GM12891 (cell line): ENCODE measurements at regions not wholly inside any gene's neighbourhood (a gene's known extent, or its start where the extent isn't known, plus 50 kb on each side); places are given as distances from the start of the nearest gene placed in this dataset.

ENCODE experiments used
- DNase-seq: peaks from one replicate; pipeline ENCODE4 v3.0.0; 2011; ENCODE audit warnings: low spot score; ENCODE audit not compliant: insufficient read length
- FAIRE-seq: peaks from 2 replicates; lab custom pipeline; 2011; peaks lifted over from hg19 to GRCh38; lab: Jason Lieb, UNC
- PAX5 ChIP-seq: IDR thresholded peaks from 2 replicates; pipeline ENCODE4 v1.6.1; 2011; ENCODE audit warnings: low read length, moderate library complexity, mild to moderate bottlenecking; ENCODE audit not compliant: insufficient read depth, severe bottlenecking
- POLR2A ChIP-seq: IDR thresholded peaks from 2 replicates; pipeline ENCODE4 v1.6.1; 2011; ENCODE audit warnings: low read depth, low read length, control low read depth
- POLR2AphosphoS5 ChIP-seq: IDR thresholded peaks from 2 replicates; pipeline ENCODE4 v1.6.1; 2011; ENCODE audit warnings: low read depth, low read length, control low read depth
- POU2F2 ChIP-seq: IDR thresholded peaks from 2 replicates; pipeline ENCODE4 v1.6.1; 2011; ENCODE audit warnings: low read depth, mild to moderate bottlenecking, control low read depth, low read length, moderate library complexity
- SPI1 ChIP-seq: IDR thresholded peaks from 2 replicates; pipeline ENCODE4 v1.6.1; 2011; ENCODE audit warnings: low read depth, low read length, control low read depth
- TAF1 ChIP-seq: IDR thresholded peaks from 2 replicates; pipeline ENCODE4 v1.6.1; 2011; ENCODE audit warnings: low read depth, low read length, control low read depth

DNA sequence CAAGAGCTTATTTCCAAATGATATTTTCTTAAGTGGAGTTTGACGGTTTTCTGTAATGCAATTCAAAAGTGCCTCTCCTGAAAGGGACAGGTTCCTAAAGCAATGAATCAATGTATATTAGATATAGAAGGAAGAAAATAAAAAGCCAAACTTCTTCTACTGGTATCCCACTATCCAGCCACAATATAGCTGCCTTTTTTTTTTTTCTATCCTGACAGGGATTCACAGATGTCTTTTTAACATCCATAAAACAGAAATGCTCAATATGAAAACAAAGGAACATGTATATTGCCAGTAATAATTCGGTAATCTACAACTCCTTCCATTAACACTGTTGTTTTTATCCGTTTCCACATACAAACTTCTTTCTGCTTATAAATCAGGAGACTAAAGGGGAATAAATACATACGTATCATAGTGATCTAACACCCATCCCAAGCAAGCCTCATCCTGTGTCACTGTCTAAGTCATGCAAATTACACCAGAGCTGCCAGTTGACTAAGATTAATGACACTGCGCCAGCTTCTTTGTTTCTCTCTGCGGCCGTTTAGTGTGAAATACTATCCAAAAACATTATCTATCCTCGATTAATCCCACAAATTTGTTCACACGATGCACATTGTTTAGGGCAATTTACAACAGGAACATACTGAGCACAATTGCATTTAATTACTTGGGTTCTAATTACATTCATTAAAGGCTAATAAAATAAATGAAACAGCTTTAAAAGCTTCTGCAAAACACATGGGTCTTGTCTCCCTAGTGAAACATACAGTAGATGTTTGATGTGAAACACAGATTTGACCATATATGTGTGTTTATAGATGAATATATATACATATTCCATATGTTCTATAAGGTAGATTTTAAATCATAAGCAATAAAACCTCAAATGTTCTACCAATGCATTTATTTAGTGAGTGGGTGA is 51.9 kb upstream of the CDIN1 start:
- no peak for TF ChIP-seq TAF1
- TF ChIP-seq PAX5: no peak
- TF ChIP-seq SPI1: no peak
- TF ChIP-seq POLR2A: no peak
- TF ChIP-seq POU2F2: no peak
- TF ChIP-seq POLR2AphosphoS5: no peak
- no peak for DNase-seq
- FAIRE-seq: no peak

DNA sequence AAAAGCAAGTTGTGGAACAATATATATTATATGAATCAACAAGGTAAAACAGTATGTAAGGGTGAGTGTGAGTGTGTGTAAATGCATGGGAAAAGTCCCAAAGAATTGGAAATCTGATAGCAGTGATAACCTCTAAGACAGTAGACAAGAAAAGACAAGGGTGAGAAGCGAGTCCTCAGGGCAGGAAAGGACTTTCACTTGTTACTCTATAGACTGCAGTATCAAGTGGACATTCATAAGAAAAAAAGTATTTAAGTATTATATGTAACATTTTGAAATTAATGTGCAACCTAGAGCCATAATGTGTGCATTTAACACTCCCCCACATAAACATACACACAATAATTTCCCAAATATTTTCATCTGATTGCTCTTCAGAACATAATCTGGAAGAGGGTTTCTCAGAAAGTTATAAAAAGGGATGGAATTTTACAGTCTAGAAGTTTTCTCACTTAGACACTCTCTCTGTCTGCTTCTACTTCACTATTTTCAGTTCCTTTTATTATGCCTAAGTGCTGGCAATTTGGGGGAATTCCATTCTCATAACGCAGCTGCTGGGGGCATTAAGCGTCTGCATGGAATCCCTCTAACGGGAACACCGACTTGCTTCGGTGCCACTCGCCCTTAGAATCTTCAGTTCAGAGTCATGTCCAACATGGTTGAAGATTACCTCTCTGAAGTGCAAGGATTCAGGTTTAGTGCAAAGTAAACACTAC is 50.0 kb upstream of the CDIN1 start:
- FAIRE-seq: no peak
- peak; percentile 89 for TF ChIP-seq SPI1
- TF ChIP-seq POU2F2: no peak
- no peak for DNase-seq
